Progenitor cell of endocrine pancreas (in vitro differentiated cells): ENCODE measurements at regions not wholly inside any gene's neighbourhood (a gene's known extent, or its start where the extent isn't known, plus 50 kb on each side); places are given as distances from the start of the nearest gene placed in this dataset.
"Not testable (repeated sequence)": the region's sequence is repeated elsewhere in the genome, so short reads cannot be mapped to it uniquely, and the experiment has no call there.

Experiments
- DNase-seq: peaks from one replicate; pipeline ENCODE4 v3.0.0; 2021; ENCODE audit warnings: low spot score; ENCODE audit not compliant: unreplicated experiment
- H3K27ac Mint-ChIP-seq: 2 replicates; pipeline ENCODE4 v1.8.0; 2021; ENCODE audit warnings: mild to moderate bottlenecking, moderate library complexity, mixed read lengths
- H3K27me3 Mint-ChIP-seq: 2 replicates; pipeline ENCODE4 v1.8.0; 2021; ENCODE audit warnings: mixed read lengths
- H3K36me3 Mint-ChIP-seq: 2 replicates; pipeline ENCODE4 v1.8.0; 2022; ENCODE audit warnings: mixed read lengths; ENCODE audit not compliant: insufficient read depth
- H3K4me1 Mint-ChIP-seq: 2 replicates; pipeline ENCODE4 v1.8.0; 2021; ENCODE audit warnings: low read depth, mixed read lengths
- H3K4me3 Mint-ChIP-seq: 2 replicates; pipeline ENCODE4 v1.8.0; 2021; ENCODE audit warnings: low read depth, mild to moderate bottlenecking, moderate library complexity, mixed read lengths
- H3K9me3 Mint-ChIP-seq: 2 replicates; pipeline ENCODE4 v1.8.0; 2021; ENCODE audit warnings: low read depth, mixed read lengths
- CTCF ChIP-seq: fragments of 200-600 bp; sonication (generic); IDR thresholded peaks from one replicate; pipeline ENCODE4 v1.5.0; 2021; ENCODE audit warnings: antibody characterized with exemption, mild to moderate bottlenecking; ENCODE audit not compliant: unreplicated experiment

GRCh38 chr16:6701096-6701495, 631.5 kb upstream of the RBFOX1 start:
- Mint-ChIP-seq H3K9me3 (no peaks in the 10 kb centered on the region), H3K4me3 (no peak overlapping the region), H3K27me3 (peaks cover 9% of the 10 kb centered on the region), H3K36me3 (no peaks in the 10 kb centered on the region), H3K4me1 (no peaks in the 10 kb centered on the region), H3K27ac (no peak overlapping the region)
- no peak for DNase-seq
- no peak for TF ChIP-seq CTCF

GRCh38 chr16:6698548-6698947, 634.1 kb upstream of the RBFOX1 start:
- no peaks in the 10 kb centered on the region for H3K36me3 Mint-ChIP-seq
- no peak overlapping the region for H3K4me3 Mint-ChIP-seq
- no peak for TF ChIP-seq CTCF
- no peak for DNase-seq
- H3K27me3 Mint-ChIP-seq, result peaks cover 3% of the 10 kb centered on the region
- H3K27ac Mint-ChIP-seq, result no peak overlapping the region
- H3K9me3 Mint-ChIP-seq, result no peaks in the 10 kb centered on the region
- H3K4me1 Mint-ChIP-seq, result no peaks in the 10 kb centered on the region

- Mint-ChIP-seq H3K27me3 (peaks cover 6% of the 10 kb centered on the region), H3K9me3 (no peaks in the 10 kb centered on the region), H3K4me1 (no peaks in the 10 kb centered on the region), H3K4me3 (no peak overlapping the region), H3K36me3 (no peaks in the 10 kb centered on the region), H3K27ac (no peak overlapping the region)
- no peak for TF ChIP-seq CTCF
- DNase-seq, result no peak
Observed at GRCh38 chr16:6695666-6696065, 637.0 kb upstream of the RBFOX1 start.

GRCh38 chr16:6694636-6695035, 638.0 kb upstream of the RBFOX1 start:
- H3K36me3 Mint-ChIP-seq, result no peaks in the 10 kb centered on the region
- H3K4me1 Mint-ChIP-seq, result no peaks in the 10 kb centered on the region
- no peaks in the 10 kb centered on the region for H3K9me3 Mint-ChIP-seq
- H3K27ac Mint-ChIP-seq, result no peak overlapping the region
- H3K27me3 Mint-ChIP-seq, result peaks cover 8% of the 10 kb centered on the region
- no peak for TF ChIP-seq CTCF
- no peak for DNase-seq
- no peak overlapping the region for H3K4me3 Mint-ChIP-seq

- not testable (repeated sequence) for H3K4me3 Mint-ChIP-seq, H3K4me1 Mint-ChIP-seq, H3K36me3 Mint-ChIP-seq, H3K27me3 Mint-ChIP-seq, H3K9me3 Mint-ChIP-seq, DNase-seq, H3K27ac Mint-ChIP-seq
Observed at GRCh38 chr16:6693418-6693817, 639.2 kb upstream of the RBFOX1 start.

- no peak for TF ChIP-seq CTCF
- no peak for DNase-seq
- H3K27ac Mint-ChIP-seq, result no peak overlapping the region
- peaks cover under 1% of the 10 kb centered on the region for H3K9me3 Mint-ChIP-seq
- no peak overlapping the region for H3K4me3 Mint-ChIP-seq
- no peaks in the 10 kb centered on the region for H3K36me3 Mint-ChIP-seq
- H3K27me3 Mint-ChIP-seq, result peaks cover 6% of the 10 kb centered on the region
- H3K4me1 Mint-ChIP-seq, result no peaks in the 10 kb centered on the region
Observed at GRCh38 chr16:6692874-6693273, 639.8 kb upstream of the RBFOX1 start.
